OCI-LY7 (cell line): ENCODE measurements at regions not wholly inside any gene's neighbourhood (a gene's known extent, or its start where the extent isn't known, plus 50 kb on each side); places are given as distances from the start of the nearest gene placed in this dataset.

Experiments used
- CTCF ChIP-seq: fragments of 200-600 bp; sonication (generic); conservative IDR thresholded peaks from 2 replicates; pipeline ENCODE4 v1.5.1; 2014; ENCODE audit warnings: mild to moderate bottlenecking, antibody characterized with exemption, low read length, moderate library complexity, mixed read lengths
- EZH2phosphoT487 ChIP-seq: fragments of 200-600 bp; sonication (generic); IDR thresholded peaks from 2 replicates; pipeline ENCODE4 v1.6.1; 2018; ENCODE audit warnings: low read depth, borderline replicate concordance, mild to moderate bottlenecking, mixed run types, antibody characterized with exemption, low read length, moderate library complexity, mixed read lengths

- no peak for TF ChIP-seq CTCF
- TF ChIP-seq EZH2phosphoT487 = no peak
Measured at GRCh38 chr10:3552281-3552680, 232.7 kb downstream of the KLF6 start.
